HFF-Myc (cell line): ENCODE measurements at regions not wholly inside any gene's neighbourhood (a gene's known extent, or its start where the extent isn't known, plus 50 kb on each side); places are given as distances from the start of the nearest gene placed in this dataset.

Experiments used
- DNase-seq: peaks from one replicate; pipeline ENCODE4 v3.0.0-alpha.2; 2011; ENCODE audit warnings: low read depth; ENCODE audit errors: extremely low read depth
- H3K4me3 ChIP-seq: replicated peaks from 2 replicates; pipeline ENCODE4 v1.5.1; 2011; ENCODE audit warnings: low read depth, mild to moderate bottlenecking, control low read depth, low read length
- TF ChIP-seq, protein P1 (sequence below): IDR thresholded peaks from 2 replicates; pipeline ENCODE4 v1.5.1; 2012; ENCODE audit warnings: mild to moderate bottlenecking, low read depth, low read length, control low read depth; ENCODE audit errors: missing control alignments

DNA sequence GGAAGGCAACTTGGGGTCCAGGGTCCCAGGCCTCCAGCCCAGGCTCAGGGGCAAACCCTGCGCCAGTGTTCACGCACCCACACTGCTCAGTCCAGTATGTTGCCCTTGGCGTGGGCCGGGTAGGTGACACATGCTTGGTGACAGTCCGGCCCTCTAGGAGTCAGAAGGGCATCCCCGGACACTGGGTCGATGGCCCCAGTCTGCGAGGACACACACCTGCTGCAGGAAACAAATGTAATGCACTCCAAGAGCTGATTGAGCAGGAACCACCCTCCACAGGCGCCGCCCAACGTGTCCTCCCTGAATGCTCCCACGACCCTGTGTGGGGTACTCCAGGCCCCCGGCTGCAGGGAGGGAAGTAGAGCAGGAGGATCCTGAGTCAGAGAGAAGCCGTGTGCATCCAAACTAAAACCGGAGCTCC, 160.7 kb downstream of the DLL1 start:
- DNase-seq = no peak
- TF ChIP-seq, protein P1, sequence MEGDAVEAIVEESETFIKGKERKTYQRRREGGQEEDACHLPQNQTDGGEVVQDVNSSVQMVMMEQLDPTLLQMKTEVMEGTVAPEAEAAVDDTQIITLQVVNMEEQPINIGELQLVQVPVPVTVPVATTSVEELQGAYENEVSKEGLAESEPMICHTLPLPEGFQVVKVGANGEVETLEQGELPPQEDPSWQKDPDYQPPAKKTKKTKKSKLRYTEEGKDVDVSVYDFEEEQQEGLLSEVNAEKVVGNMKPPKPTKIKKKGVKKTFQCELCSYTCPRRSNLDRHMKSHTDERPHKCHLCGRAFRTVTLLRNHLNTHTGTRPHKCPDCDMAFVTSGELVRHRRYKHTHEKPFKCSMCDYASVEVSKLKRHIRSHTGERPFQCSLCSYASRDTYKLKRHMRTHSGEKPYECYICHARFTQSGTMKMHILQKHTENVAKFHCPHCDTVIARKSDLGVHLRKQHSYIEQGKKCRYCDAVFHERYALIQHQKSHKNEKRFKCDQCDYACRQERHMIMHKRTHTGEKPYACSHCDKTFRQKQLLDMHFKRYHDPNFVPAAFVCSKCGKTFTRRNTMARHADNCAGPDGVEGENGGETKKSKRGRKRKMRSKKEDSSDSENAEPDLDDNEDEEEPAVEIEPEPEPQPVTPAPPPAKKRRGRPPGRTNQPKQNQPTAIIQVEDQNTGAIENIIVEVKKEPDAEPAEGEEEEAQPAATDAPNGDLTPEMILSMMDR = no peak
- H3K4me3 ChIP-seq = no peak overlapping the region

GRCh38 chr6:170129691-170130171, 161.1 kb downstream of the DLL1 start:
- DNase-seq = no peak
- TF ChIP-seq, protein P1 = no peak
- no peak overlapping the region for H3K4me3 ChIP-seq

GRCh38 chr6:170128811-170129681, 161.8 kb downstream of the DLL1 start:
- no peak overlapping the region for H3K4me3 ChIP-seq
- TF ChIP-seq, protein P1 = no peak
- no peak for DNase-seq

GRCh38 chr6:170128346-170128745, 162.5 kb downstream of the DLL1 start:
- TF ChIP-seq, protein P1 = no peak
- no peak for DNase-seq
- no peak overlapping the region for H3K4me3 ChIP-seq

- TF ChIP-seq, protein P1 = no peak
- no peak overlapping the region for H3K4me3 ChIP-seq
Measured at GRCh38 chr6:170127151-170127550, 163.7 kb downstream of the DLL1 start.

DNA sequence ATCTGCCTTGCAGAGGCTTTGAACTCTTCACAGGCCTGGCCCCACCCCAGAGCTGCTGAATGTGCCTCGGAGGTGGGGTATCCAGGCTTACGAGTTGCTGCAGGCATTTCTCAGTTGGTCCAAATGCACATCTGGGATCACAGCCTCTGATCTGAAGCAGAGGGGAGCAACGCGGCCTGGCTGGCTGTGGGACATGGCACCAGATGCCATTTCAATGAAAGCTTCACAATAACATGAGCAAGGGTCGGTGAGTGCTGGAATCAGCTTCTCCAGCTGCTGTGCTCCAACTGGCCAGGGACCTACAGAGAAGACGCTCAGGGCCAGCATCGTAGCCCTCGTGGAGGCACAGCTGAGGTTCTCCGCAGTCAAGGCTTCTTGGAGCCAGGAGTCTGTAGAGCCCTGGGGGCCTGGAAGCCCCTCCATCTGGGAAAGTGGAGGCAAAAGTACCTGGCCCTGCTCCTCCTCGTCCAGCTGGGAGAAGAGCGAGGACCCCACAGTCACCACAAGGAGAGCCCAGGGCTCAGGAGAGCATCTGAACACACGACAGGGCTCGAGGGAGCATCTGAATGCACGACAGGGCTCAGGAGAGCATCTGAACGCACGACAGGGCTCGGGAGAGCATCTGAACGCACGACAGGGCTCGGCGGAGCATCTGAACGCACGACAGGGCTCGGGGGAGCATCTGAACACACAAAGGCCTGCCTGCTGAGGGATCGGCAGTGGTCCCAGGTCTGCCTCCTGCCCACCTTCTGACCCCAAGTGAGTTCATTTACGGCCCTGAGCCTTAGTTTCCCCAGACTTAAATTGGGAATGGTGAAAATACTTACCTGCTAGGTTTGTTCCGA, 165.2 kb downstream of the DLL1 start:
- H3K4me3 ChIP-seq = no peak overlapping the region
- no peak for DNase-seq
- TF ChIP-seq, protein P1 = no peak

More at GRCh38 chr6:170127151-170127550, 163.7 kb downstream of the DLL1 start:
- DNase-seq = no peak
